DOHH2 (cell line): ENCODE measurements at regions not wholly inside any gene's neighbourhood (a gene's known extent, or its start where the extent isn't known, plus 50 kb on each side); places are given as distances from the start of the nearest gene placed in this dataset.
"Not testable (repeated sequence)": the region's sequence is repeated elsewhere in the genome, so short reads cannot be mapped to it uniquely, and the experiment has no call there.

Experiments used
- H3F3A ChIP-seq: fragments of 200-600 bp; sonication (generic), shearing (Covaris generic); 2 replicates; pipeline ENCODE4 v1.6.0; 2016; ENCODE audit warnings: antibody characterized with exemption, mild to moderate bottlenecking; ENCODE audit not compliant: control insufficient read depth, insufficient read depth
- H3K27ac ChIP-seq: fragments of 200-600 bp; sonication (generic); 2 replicates; pipeline ENCODE4 v1.5.1; 2014; ENCODE audit warnings: low read depth, mild to moderate bottlenecking, low read length, moderate library complexity
- H3K27me3 ChIP-seq: fragments of 200-600 bp; sonication (generic); 2 replicates; pipeline ENCODE4 v1.6.1; 2014; ENCODE audit warnings: mild to moderate bottlenecking, low read length, mixed read lengths; ENCODE audit not compliant: control insufficient read depth
- H3K36me3 ChIP-seq: fragments of 200-600 bp; sonication (generic); 2 replicates; pipeline ENCODE4 v1.6.1; 2014; ENCODE audit warnings: mild to moderate bottlenecking, low read length, moderate library complexity, mixed read lengths; ENCODE audit not compliant: control insufficient read depth
- H3K4me1 ChIP-seq: fragments of 200-600 bp; sonication (generic); 2 replicates; pipeline ENCODE4 v1.6.1; 2014; ENCODE audit warnings: mild to moderate bottlenecking, low read length, mixed read lengths; ENCODE audit not compliant: control insufficient read depth
- H3K4me2 ChIP-seq: fragments of 200-600 bp; sonication (generic); 2 replicates; pipeline ENCODE4 v1.6.0; 2014; ENCODE audit warnings: mild to moderate bottlenecking, low read length, moderate library complexity
- H3K4me3 ChIP-seq: fragments of 200-600 bp; sonication (generic); 2 replicates; pipeline ENCODE4 v1.5.1; 2014; ENCODE audit warnings: mild to moderate bottlenecking, low read length, mixed read lengths
- H3K79me2 ChIP-seq: fragments of 200-600 bp; sonication (generic); 2 replicates; pipeline ENCODE4 v1.6.1; 2014; ENCODE audit warnings: mild to moderate bottlenecking, low read length, mixed read lengths; ENCODE audit not compliant: control insufficient read depth
- H3K9me2 ChIP-seq: fragments of 200-600 bp; sonication (generic); replicated peaks from 2 replicates; pipeline ENCODE4 v1.6.1; 2014; ENCODE audit warnings: mild to moderate bottlenecking, low read length, mixed read lengths; ENCODE audit not compliant: control insufficient read depth
- H3K9me3 ChIP-seq: fragments of 200-600 bp; sonication (generic); 2 replicates; pipeline ENCODE4 v1.6.1; 2014; ENCODE audit warnings: antibody characterized with exemption, low read length, mixed read lengths; ENCODE audit not compliant: control insufficient read depth, insufficient read depth
- H4K20me1 ChIP-seq: fragments of 200-600 bp; sonication (generic); 2 replicates; pipeline ENCODE4 v1.6.0; 2014; ENCODE audit warnings: low read depth, mild to moderate bottlenecking, antibody characterized with exemption, low read length, moderate library complexity; ENCODE audit not compliant: control insufficient read depth, insufficient read depth
- CTCF ChIP-seq: fragments of 200-600 bp; sonication (generic); IDR thresholded peaks from one replicate; pipeline ENCODE4 v1.5.1; 2014; ENCODE audit warnings: antibody characterized with exemption, mild to moderate bottlenecking, low read depth, low read length; ENCODE audit not compliant: poor library complexity, severe bottlenecking
- EZH2phosphoT487 ChIP-seq: fragments of 200-600 bp; sonication (generic); IDR thresholded peaks from 2 replicates; pipeline ENCODE4 v1.6.1; 2017; ENCODE audit warnings: borderline replicate concordance, mild to moderate bottlenecking, antibody characterized with exemption, low read length, moderate library complexity, mixed read lengths

DNA sequence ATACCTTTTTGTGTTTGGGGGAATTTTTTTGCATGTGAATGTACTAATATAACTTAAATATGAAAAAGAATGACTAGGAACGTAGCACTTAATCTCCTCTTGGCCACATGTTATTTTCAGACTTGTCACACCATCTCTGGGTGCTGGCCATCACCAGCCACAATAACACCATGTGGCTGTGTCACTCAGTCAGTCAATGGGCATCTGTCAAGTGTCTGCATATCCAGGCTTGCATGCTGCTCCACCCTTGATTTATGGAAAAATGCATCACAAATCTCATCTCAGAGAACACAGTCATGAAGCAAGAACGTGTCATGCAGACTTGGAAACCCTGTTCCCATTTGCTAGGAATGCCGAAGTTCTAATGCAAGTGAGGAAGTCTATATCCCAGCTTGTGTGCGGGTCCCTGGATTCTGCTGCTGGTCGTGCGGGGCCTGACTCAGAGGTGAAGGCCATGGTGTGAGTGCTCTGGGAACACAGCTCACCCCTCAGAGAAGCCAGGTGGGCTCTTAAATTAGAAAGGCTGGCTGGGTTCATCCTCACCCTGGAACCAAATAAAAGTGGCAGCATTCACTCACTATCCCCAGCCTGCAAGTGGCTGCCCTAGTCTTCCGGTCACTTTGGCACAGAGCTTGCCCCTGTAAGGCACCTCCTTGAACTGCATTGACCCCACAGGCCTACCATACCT lies 53.6 kb upstream of the ARHGEF7 start:
- H3F3A ChIP-seq: no peaks in the 10 kb centered on the region
- no peak overlapping the region for H3K27ac ChIP-seq
- no peak overlapping the region for H3K4me2 ChIP-seq
- H3K4me1 ChIP-seq: no peaks in the 10 kb centered on the region
- H3K4me3 ChIP-seq: no peak overlapping the region
- peaks cover 9% of the 10 kb centered on the region for H3K27me3 ChIP-seq
- H4K20me1 ChIP-seq: no peaks in the 10 kb centered on the region
- H3K79me2 ChIP-seq: no peaks in the 10 kb centered on the region
- TF ChIP-seq EZH2phosphoT487 (no peak), CTCF (no peak)
- no peaks in the 10 kb centered on the region for H3K36me3 ChIP-seq
- H3K9me2 ChIP-seq: no peaks in the 10 kb centered on the region
- no peaks in the 10 kb centered on the region for H3K9me3 ChIP-seq

DNA sequence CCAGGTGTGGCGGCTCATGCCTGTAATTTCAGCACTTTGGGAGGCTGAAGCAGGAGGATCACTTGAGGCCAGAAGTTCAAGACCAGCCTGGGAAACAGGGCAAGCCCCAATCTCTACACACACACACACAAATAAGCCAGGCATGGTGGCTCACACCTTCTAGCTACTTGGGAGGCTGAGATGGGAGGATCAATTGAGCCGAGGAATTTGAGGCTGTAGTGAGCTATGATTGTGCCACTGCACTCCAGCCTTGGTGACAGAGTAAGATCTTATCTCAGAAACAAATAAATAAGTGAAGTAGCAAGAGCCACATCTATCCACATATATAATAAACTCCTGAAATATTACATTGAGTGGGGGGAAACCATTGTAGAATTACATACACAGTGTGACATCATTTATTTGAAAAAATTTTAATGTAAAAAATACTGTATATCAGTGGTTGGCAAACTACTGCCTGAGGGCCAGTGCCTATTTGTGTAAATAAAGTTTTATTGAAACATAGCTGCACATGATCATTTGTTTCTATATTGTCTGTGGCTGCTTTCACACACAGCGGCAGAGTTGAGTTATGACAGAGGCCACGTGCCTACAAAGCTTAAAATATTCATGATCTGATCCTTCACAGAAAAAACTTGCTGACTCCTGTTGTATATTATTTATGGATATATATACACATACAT lies 54.7 kb upstream of the ARHGEF7 start:
- Histone ChIP-seq H3K27ac (no peak overlapping the region), H3K36me3 (no peaks in the 10 kb centered on the region), H4K20me1 (no peaks in the 10 kb centered on the region), H3F3A (no peaks in the 10 kb centered on the region), H3K4me3 (no peak overlapping the region), H3K27me3 (peaks cover 7% of the 10 kb centered on the region), H3K79me2 (no peaks in the 10 kb centered on the region), H3K4me1 (no peaks in the 10 kb centered on the region), H3K4me2 (no peak overlapping the region), H3K9me3 (no peaks in the 10 kb centered on the region), H3K9me2 (no peaks in the 10 kb centered on the region)
- TF ChIP-seq CTCF (no peak), EZH2phosphoT487 (no peak)

GRCh38 chr13:111058796-111059506 lies 56.2 kb upstream of the ARHGEF7 start:
- H3K4me3 ChIP-seq: no peak overlapping the region
- no peak overlapping the region for H3K4me2 ChIP-seq

DNA sequence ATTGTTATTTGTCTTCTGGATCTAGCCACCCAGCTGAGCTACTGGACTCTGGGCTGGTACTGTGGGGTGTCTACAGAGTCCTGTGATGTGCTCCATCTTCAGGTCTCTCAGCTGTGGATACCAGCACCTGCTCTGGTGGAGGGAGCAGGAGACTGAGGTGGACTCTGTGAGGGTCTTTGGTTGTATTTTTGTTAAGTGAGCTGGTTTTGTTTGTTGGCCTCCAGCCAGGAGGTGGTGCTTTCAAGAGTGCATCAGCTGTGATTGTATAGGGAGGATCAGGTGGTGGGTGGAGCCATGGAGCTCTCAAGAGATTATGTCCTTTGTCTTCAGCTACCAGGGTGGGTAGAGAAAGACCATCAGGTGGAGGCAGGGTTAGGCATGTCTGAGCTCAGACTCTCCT lies 56.8 kb upstream of the ARHGEF7 start:
- not testable (repeated sequence) for H3K4me3 ChIP-seq, H3K4me2 ChIP-seq, H3K9me2 ChIP-seq, H3K27ac ChIP-seq, H3K79me2 ChIP-seq, H3K36me3 ChIP-seq, H4K20me1 ChIP-seq, H3K4me1 ChIP-seq, H3K27me3 ChIP-seq, H3K9me3 ChIP-seq, H3F3A ChIP-seq

More at GRCh38 chr13:111058796-111059506, 56.2 kb upstream of the ARHGEF7 start:
- Histone ChIP-seq H3K9me2 (no peaks in the 10 kb centered on the region), H3K79me2 (no peaks in the 10 kb centered on the region), H3K27me3 (peaks cover 3% of the 10 kb centered on the region; the same call in 1 of the 2 replicates), H3F3A (no peaks in the 10 kb centered on the region), H3K36me3 (no peaks in the 10 kb centered on the region), H4K20me1 (no peaks in the 10 kb centered on the region), H3K4me1 (no peaks in the 10 kb centered on the region), H3K9me3 (no peaks in the 10 kb centered on the region), H3K27ac (no peak overlapping the region)
- TF ChIP-seq EZH2phosphoT487: no peak
- no peak for TF ChIP-seq CTCF

DNA sequence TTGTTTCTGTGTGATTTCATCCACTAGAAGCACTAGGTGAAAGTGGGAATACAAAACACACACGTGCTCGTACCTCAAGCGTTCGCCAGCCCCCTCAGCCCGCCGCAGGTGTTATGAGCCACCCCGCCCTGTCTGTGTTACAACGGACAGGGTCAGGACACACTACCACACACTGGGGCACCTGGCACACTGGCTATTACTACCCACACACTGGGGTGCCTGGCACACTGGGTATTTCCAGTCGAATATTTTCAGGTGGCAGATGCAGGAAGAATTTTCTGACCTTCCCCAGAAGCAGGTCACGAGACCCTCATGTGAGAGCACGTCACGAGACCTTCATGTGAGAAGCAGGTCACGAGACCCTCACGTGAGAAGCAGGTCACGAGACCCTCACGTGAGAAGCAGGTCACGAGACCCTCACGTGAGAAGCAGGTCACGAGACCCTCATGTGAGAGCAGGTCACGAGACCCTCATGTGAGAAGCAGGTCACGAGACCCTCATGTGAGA lies 63.3 kb upstream of the ARHGEF7 start:
- not testable (repeated sequence) for H3K9me2 ChIP-seq, H3K27ac ChIP-seq, H3K4me1 ChIP-seq, H4K20me1 ChIP-seq, H3F3A ChIP-seq, H3K4me3 ChIP-seq, H3K36me3 ChIP-seq, H3K79me2 ChIP-seq, H3K9me3 ChIP-seq, H3K27me3 ChIP-seq, H3K4me2 ChIP-seq
